ENCODE measurements at regions not wholly inside any gene's neighbourhood (a gene's known extent, or its start where the extent isn't known, plus 50 kb on each side); places are given as distances from the start of the nearest gene placed in this dataset.
A peak's percentile ranks its signal among the peaks of the same experiment; 100 is the strongest.

DNA sequence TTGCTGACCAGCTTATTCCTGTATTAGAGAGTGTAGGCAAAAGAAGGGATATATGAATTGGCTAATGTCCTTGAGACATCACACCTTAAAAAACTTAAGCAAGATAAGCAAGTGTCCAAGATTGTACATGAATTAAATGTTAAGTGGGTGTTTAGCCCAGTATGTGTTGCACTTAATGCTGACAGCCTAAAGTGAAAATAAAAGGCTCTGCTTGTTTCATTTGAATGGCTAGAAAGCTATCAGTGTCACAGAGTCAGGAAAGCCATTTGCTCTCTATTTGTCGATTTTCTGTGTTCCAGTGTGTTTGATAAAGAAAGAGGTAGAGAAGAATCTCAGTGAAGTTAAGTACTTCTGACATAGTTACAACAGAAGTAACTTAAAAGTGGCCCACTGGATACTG, 744.9 kb downstream of the ANKRD7 start:
- H3K4me3 ChIP-seq (ENCODE audit: low read depth, low read length), result no peak overlapping the region
- TF ChIP-seq, protein P1, sequence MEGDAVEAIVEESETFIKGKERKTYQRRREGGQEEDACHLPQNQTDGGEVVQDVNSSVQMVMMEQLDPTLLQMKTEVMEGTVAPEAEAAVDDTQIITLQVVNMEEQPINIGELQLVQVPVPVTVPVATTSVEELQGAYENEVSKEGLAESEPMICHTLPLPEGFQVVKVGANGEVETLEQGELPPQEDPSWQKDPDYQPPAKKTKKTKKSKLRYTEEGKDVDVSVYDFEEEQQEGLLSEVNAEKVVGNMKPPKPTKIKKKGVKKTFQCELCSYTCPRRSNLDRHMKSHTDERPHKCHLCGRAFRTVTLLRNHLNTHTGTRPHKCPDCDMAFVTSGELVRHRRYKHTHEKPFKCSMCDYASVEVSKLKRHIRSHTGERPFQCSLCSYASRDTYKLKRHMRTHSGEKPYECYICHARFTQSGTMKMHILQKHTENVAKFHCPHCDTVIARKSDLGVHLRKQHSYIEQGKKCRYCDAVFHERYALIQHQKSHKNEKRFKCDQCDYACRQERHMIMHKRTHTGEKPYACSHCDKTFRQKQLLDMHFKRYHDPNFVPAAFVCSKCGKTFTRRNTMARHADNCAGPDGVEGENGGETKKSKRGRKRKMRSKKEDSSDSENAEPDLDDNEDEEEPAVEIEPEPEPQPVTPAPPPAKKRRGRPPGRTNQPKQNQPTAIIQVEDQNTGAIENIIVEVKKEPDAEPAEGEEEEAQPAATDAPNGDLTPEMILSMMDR (IDR thresholded peaks at IDR 0.05; ENCODE audit: insufficient read depth, low read length), result no peak
- no peak for DNase-seq (ENCODE audit: low read depth)

DNA sequence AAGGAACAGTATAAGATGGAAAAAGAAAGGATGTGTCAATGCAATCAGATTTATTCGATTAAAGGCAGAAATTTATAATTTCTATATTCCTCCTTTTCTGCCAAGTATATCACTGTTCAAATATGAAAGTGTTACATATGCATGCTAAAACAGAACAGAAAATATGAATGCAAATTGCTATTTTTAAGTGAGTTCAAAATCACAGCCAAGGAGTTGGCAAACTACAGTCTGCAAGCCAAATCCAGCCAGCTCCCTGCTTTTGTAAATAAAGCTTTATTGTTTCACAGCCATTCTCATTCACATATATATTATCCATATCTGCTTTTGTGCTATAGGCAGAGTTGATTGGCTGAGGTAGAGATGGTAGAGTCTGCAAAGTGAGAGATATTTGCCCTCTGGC, 747.2 kb downstream of the ANKRD7 start:
- no peak overlapping the region for H3K4me3 ChIP-seq (ENCODE audit: low read depth, low read length)
- TF ChIP-seq, protein P1 (IDR thresholded peaks at IDR 0.05; ENCODE audit: insufficient read depth, low read length), result no peak

DNA sequence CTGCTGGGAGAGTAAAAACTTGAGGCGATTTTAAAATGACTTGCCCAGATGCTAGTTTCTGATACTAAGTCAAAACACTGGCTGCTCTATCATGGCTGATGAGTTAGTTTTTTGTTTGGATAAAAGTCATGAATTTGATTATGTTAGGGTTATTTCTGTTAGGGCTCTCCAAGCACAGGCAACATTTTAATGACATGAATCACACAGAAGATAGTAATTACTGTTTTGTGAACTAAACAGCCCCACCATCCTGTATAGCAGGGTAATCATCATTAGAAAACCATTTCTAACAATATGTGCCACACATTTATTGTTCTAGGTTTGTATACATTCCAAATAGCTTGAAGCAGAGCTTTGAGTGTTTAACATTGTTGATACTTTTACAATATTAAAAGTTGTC, 750.3 kb downstream of the ANKRD7 start:
- TF ChIP-seq, protein P1 (IDR thresholded peaks at IDR 0.05; ENCODE audit: insufficient read depth, low read length), result no peak
- no peak for DNase-seq (ENCODE audit: low read depth)
- no peak overlapping the region for H3K4me3 ChIP-seq (ENCODE audit: low read depth, low read length)

More for the DNA sequence above, 747.2 kb downstream of the ANKRD7 start:
- no peak for DNase-seq (ENCODE audit: low read depth)

DNA sequence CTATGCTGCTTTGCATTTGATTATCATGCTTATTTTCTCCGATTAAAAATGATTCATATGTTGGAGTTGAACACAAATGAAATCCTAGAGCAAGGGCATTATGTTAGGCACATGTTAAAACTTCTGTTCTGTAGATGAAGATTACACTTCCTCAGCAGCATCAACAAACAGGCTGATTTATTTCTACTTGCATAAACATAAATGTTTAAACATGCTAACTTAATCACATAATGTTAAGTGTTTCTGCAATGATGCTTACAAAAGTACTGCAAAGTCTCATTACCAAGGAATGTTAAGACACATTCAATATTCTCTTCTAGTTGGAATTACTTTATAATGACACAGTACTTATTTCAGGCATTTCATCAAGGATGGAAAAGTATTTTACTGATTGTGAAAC, 770.8 kb downstream of the ANKRD7 start:
- TF ChIP-seq, protein P1 (IDR thresholded peaks at IDR 0.05; ENCODE audit: insufficient read depth, low read length), result no peak
- H3K4me3 ChIP-seq (ENCODE audit: low read depth, low read length), result no peak overlapping the region
- no peak for DNase-seq (ENCODE audit: low read depth)

DNA sequence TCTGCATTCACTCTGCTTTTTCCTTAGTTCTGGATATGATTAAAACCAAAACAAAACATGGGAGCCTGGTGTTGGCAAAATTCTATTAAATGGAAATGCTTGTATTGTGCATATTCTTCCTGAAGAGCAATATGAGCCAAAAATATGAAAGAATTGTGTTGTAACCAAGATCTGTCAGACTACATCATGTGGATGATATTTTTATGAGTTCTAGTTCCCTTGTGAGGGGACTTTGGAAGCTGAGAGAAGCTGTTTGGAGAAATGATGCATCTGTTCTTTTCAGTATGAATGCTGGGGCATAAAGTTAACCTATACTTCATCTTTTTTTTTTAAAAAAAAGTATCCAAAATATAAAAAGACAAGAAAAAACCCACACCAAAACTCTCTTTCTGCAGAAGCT, 782.7 kb downstream of the ANKRD7 start:
- TF ChIP-seq, protein P1 (IDR thresholded peaks at IDR 0.05; ENCODE audit: insufficient read depth, low read length), result no peak
- DNase-seq (ENCODE audit: low read depth), result no peak
- no peak overlapping the region for H3K4me3 ChIP-seq (ENCODE audit: low read depth, low read length)

DNA sequence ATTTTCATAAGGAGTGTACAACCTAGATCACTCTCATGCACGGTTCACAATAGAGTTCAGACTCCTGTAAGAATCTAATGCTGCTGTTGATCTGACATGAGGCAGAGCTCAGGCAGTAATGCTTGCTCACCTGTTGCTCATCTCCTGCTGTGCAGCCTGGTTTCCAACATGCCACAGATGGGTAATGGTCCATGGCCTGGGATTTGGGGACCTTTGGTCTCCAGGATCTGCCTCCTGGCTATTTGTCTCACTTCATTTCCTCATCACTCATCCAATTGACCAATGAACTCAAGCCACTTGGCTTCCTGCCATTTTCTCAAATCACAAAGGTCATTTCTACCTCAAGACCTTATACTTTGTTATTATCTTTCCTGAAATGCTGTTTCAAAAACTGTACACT, 786.1 kb downstream of the ANKRD7 start:
- TF ChIP-seq, protein P1 (IDR thresholded peaks at IDR 0.05; ENCODE audit: insufficient read depth, low read length), result no peak
- peak; percentile 0 for DNase-seq (ENCODE audit: low read depth)
- no peak overlapping the region for H3K4me3 ChIP-seq (ENCODE audit: low read depth, low read length)

DNA sequence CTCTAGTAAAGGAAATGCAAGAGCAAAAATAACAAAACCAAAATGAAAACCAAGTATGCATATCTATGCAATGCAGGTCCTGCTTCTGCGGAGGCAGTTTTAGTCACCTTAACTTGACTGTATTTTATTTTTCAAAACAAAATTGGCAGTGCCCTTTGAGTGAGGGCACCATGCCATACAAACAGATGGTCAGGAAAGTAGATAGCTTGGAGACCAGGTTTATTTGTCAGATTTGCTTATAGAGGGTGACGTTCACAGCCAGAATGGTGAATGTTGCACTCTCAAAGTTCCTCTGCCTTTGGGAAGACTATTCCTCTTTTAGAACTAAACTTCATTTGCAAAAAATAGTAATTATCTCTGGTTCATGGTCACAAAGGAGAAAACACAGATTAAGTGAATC, 801.9 kb downstream of the ANKRD7 start:
- no peak overlapping the region for H3K4me3 ChIP-seq (ENCODE audit: low read depth, low read length)
- TF ChIP-seq, protein P1 (IDR thresholded peaks at IDR 0.05; ENCODE audit: insufficient read depth, low read length), result no peak
- DNase-seq (ENCODE audit: low read depth), result no peak

Measured in fibroblast of the aortic adventitia (primary cell).